Kidney (tissue), 13 donors: ENCODE measurements at regions not wholly inside any gene's neighbourhood (a gene's known extent, or its start where the extent isn't known, plus 50 kb on each side); places are given as distances from the start of the nearest gene placed in this dataset.

Experiments used
- DNase-seq, 5 donors: peaks; one replicate each; pipeline ENCODE4 v3.0.0-alpha.2; 2013 to 2020
- FAIRE-seq: peaks from 2 replicates; lab custom pipeline; 2012; peaks lifted over from hg19 to GRCh38; lab: Jason Lieb, UNC
- H3K27ac ChIP-seq, 2 donors: one replicate each; pipeline ENCODE4 v1.7.0; 2013; ENCODE audit warnings: low read depth in 2 of 2, low read length in 2 of 2, inconsistent platforms in 1 of 2
- H3K27me3 ChIP-seq: one replicate; pipeline ENCODE4 v1.7.1; 2013; ENCODE audit warnings: low read length, inconsistent platforms; ENCODE audit not compliant: control insufficient read depth, insufficient read depth
- H3K36me3 ChIP-seq, 3 donors: one replicate each; pipeline versions ENCODE4 v1.7.0 to v1.7.1; 2013; ENCODE audit warnings: low read length in 3 of 3, control low read depth in 1 of 3, inconsistent platforms in 1 of 3; ENCODE audit not compliant: insufficient read depth in 3 of 3, control insufficient read depth in 2 of 3
- H3K4me1 ChIP-seq, 3 donors: one replicate each; pipeline versions ENCODE4 v1.7.0 to v1.7.1; 2013; ENCODE audit warnings: low read length in 3 of 3, inconsistent platforms in 1 of 3, low read depth in 1 of 3; ENCODE audit not compliant: control insufficient read depth in 2 of 3, insufficient read depth in 2 of 3
- H3K4me3 ChIP-seq, 3 donors: one replicate each; pipeline versions ENCODE4 v1.7.0 to v1.8.1; 2013; ENCODE audit warnings: low read length in 3 of 3, control low read depth in 1 of 3, inconsistent platforms in 1 of 3
- H3K9ac ChIP-seq, 3 donors: one replicate each; pipeline versions ENCODE4 v1.7.0 to v1.7.1; 2013; ENCODE audit warnings: low read length in 3 of 3, control low read depth in 1 of 3, inconsistent platforms in 1 of 3
- H3K9me3 ChIP-seq, 3 donors: one replicate each; pipeline versions ENCODE4 v1.7.0 to v1.7.1; 2013; ENCODE audit warnings: low read length in 3 of 3, control low read depth in 1 of 3, inconsistent platforms in 1 of 3; ENCODE audit not compliant: control insufficient read depth in 2 of 3, insufficient read depth in 1 of 3
- CTCF ChIP-seq: IDR thresholded peaks from 3 replicates; pipeline ENCODE4 v1.5.1; 2012; ENCODE audit warnings: mild to moderate bottlenecking, moderate library complexity, borderline replicate concordance; ENCODE audit not compliant: insufficient read depth; ENCODE audit errors: extremely low read depth
- intact Hi-C: fragments of 100-400 bp; cut with DNase I; formaldehyde crosslinking; loops from one replicate; pipeline ENCODE4 v1.11.1; 2022
- donor health status: control.
- donor health status: control.
- donor health status: control.
- donor health status: control.
- donor health status: control.
- donor health status: DM: yes; HTN: yes; CAD: no.
- donor health status: Normal renal cell carcinoma (clear cell type).

- peaks cover 0 to 3% (median 0%) of the 10 kb centered on the region in 3 donors for H3K9me3 ChIP-seq
- no peak for DNase-seq
- no peaks in the 10 kb centered on the region for H3K36me3 ChIP-seq
- intact Hi-C loops: no loop called here
- H3K27me3 ChIP-seq: no peaks in the 10 kb centered on the region
- FAIRE-seq: no peak
- H3K27ac ChIP-seq: no peak overlapping the region
- no peak for TF ChIP-seq CTCF
- no peak overlapping the region for H3K9ac ChIP-seq
- H3K4me1 ChIP-seq: peaks cover 3 to 11% (median 9%) of the 10 kb centered on the region in 3 donors
- no peak overlapping the region for H3K4me3 ChIP-seq
Measured at GRCh38 chr9:105069285-105069684, 141.3 kb upstream of the ABCA1 start.

- H3K9ac ChIP-seq: no peak overlapping the region
- H3K27me3 ChIP-seq: no peaks in the 10 kb centered on the region
- no peaks in the 10 kb centered on the region for H3K36me3 ChIP-seq
- no peak overlapping the region for H3K27ac ChIP-seq
- no peak overlapping the region for H3K4me3 ChIP-seq
- DNase-seq (no peak), FAIRE-seq (no peak)
- no peak for TF ChIP-seq CTCF
- intact Hi-C loops: no loop called here
- H3K4me1 ChIP-seq: peaks cover 2 to 6% (median 5%) of the 10 kb centered on the region in 3 donors
- peaks cover 0 to 3% (median 0%) of the 10 kb centered on the region in 3 donors for H3K9me3 ChIP-seq
Measured at GRCh38 chr9:105069696-105070095, 141.7 kb upstream of the ABCA1 start.

- DNase-seq (no peak), FAIRE-seq (no peak)
- intact Hi-C loops: no loop called here
- Histone ChIP-seq H3K9me3 (peaks cover 0 to 3% (median 0%) of the 10 kb centered on the region in 3 donors), H3K4me3 (no peak overlapping the region), H3K36me3 (no peaks in the 10 kb centered on the region), H3K27me3 (no peaks in the 10 kb centered on the region), H3K4me1 (peaks cover 0 to 2% (median 2%) of the 10 kb centered on the region in 3 donors), H3K9ac (no peak overlapping the region), H3K27ac (no peak overlapping the region)
- no peak for TF ChIP-seq CTCF
Measured at GRCh38 chr9:105070176-105070575, 142.2 kb upstream of the ABCA1 start.

- H3K4me1 ChIP-seq: no peaks in the 10 kb centered on the region
- H3K9ac ChIP-seq: no peak overlapping the region
- H3K27ac ChIP-seq: no peak overlapping the region
- DNase-seq: no peak
- H3K4me3 ChIP-seq: no peak overlapping the region
- no peaks in the 10 kb centered on the region for H3K27me3 ChIP-seq
- intact Hi-C loops: no loop called here
- FAIRE-seq: no peak
- H3K9me3 ChIP-seq: peaks cover 0 to 3% (median 0%) of the 10 kb centered on the region in 3 donors
- no peak for TF ChIP-seq CTCF
- H3K36me3 ChIP-seq: no peaks in the 10 kb centered on the region
Measured at GRCh38 chr9:105072476-105072875, 144.5 kb upstream of the ABCA1 start.
